Stimulated activated CD4-positive, alpha-beta T cell treated with anti-CD3 and anti-CD28 coated beads, Interleukin-4, amount 100 ng/mL, for 4 hours (primary cell): ENCODE measurements at regions not wholly inside any gene's neighbourhood (a gene's known extent, or its start where the extent isn't known, plus 50 kb on each side); places are given as distances from the start of the nearest gene placed in this dataset.

Experiments used
- DNase-seq, 2 experiments: peaks; one replicate each; pipeline ENCODE4 v3.0.0-alpha.2; 2020

GRCh38 chr14:52121441-52121840 lies 52.6 kb upstream of the NID2 start:
- DNase-seq: no peak

DNA sequence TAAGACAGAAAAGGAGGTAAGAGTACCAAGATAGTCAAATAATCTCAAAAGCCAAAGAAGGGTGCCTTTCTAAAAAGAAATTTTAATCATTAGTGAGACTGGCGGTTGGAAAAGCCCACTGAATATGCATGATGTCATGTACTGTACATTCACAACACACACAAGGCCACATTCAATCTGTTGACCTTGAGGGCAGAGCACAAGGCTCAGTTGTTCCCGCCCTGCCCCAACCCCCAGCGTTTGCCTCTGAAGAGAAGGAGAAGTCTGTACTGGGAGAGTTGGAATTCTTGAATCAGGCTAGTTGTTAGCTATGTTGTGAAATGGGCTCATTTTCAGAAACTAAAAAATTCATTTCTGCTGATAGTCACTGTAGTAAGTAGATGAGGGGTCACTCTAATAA lies 50.2 kb upstream of the NID2 start:
- DNase-seq: no peak
